ENCODE measurements at regions not wholly inside any gene's neighbourhood (a gene's known extent, or its start where the extent isn't known, plus 50 kb on each side); places are given as distances from the start of the nearest gene placed in this dataset.

DNA sequence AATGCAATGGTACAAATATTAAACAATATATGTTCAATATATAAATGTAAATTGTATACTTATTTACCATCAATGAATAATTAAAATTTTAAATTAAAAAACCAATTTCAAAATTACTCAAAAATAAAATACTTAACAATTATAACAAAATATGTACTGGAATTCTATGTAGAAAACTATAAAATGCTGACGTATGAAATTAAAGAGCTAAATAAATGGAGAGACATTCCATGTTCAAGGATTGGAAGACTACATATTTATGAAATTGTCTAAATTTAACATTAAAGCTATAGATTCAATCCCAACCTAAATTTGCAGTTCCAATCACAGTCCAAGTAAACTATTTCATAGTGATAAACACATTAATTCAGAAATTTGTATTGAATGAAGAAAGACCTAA, 1522.4 kb downstream of the SI start:
- TF ChIP-seq RAD21 (IDR thresholded peaks at IDR 0.05; ENCODE audit: low read depth), result no peak
- TF ChIP-seq YY1 (IDR thresholded peaks at IDR 0.05; ENCODE audit: low read depth), result no peak
- TF ChIP-seq, protein P1, sequence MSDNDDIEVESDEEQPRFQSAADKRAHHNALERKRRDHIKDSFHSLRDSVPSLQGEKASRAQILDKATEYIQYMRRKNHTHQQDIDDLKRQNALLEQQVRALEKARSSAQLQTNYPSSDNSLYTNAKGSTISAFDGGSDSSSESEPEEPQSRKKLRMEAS (IDR thresholded peaks at IDR 0.05), result no peak
